ENCODE measurements at regions not wholly inside any gene's neighbourhood (a gene's known extent, or its start where the extent isn't known, plus 50 kb on each side); places are given as distances from the start of the nearest gene placed in this dataset.

DNA sequence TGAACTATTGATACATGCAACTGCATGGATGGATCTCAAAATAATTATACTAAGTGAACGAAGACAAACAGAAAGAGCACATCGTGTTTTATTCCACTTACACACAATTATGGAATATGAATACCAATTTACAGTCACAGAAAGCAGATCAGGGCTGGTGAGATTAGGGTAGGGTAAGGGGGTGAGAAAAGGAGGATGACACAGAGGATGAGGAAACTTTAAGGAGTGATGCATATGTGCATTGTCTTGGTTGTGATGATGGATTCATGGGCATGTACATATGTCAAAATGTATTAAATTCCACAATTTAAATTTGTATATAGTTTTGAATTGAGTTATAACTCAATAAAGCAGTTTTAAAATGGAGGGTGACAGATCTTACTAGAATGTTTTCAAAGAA, 548.9 kb downstream of the PYDC2 start:
- no peak for FAIRE-seq
- DNase-seq (ENCODE audit: insufficient read length, low spot score), result no peak
- TF ChIP-seq, protein P1, sequence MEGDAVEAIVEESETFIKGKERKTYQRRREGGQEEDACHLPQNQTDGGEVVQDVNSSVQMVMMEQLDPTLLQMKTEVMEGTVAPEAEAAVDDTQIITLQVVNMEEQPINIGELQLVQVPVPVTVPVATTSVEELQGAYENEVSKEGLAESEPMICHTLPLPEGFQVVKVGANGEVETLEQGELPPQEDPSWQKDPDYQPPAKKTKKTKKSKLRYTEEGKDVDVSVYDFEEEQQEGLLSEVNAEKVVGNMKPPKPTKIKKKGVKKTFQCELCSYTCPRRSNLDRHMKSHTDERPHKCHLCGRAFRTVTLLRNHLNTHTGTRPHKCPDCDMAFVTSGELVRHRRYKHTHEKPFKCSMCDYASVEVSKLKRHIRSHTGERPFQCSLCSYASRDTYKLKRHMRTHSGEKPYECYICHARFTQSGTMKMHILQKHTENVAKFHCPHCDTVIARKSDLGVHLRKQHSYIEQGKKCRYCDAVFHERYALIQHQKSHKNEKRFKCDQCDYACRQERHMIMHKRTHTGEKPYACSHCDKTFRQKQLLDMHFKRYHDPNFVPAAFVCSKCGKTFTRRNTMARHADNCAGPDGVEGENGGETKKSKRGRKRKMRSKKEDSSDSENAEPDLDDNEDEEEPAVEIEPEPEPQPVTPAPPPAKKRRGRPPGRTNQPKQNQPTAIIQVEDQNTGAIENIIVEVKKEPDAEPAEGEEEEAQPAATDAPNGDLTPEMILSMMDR (IDR thresholded peaks at IDR 0.05; ENCODE audit: insufficient read depth, missing control alignments), result no peak

- DNase-seq (ENCODE audit: insufficient read length, low spot score) (no peak), FAIRE-seq (no peak)
- TF ChIP-seq, protein P1 (IDR thresholded peaks at IDR 0.05; ENCODE audit: insufficient read depth, missing control alignments), result no peak
Measured at GRCh38 chr3:192010490-192010889, 549.5 kb downstream of the PYDC2 start.

DNA sequence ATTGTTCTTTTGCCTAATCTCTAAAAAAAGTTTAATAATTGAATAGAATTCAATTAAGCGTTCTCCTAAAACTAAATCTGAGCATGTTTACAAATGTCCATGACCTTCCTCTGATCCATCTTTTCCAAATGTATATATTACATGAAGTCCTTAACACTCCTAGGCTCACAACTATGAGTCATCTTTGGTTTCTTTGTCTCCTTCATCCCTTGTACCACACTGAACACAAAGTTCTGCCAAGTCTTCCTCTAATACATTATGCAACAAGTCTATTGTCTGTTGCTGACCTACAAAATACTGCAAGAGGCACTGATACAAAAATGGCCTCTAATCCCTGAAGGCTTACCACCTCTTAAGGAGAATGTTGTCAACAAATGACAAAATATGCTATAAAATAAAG, 550.2 kb downstream of the PYDC2 start:
- FAIRE-seq (no peak), DNase-seq (ENCODE audit: insufficient read length, low spot score) (no peak)
- TF ChIP-seq, protein P1 (IDR thresholded peaks at IDR 0.05; ENCODE audit: insufficient read depth, missing control alignments), result no peak

GRCh38 chr3:192013110-192013509, 552.1 kb downstream of the PYDC2 start:
- TF ChIP-seq, protein P1 (IDR thresholded peaks at IDR 0.05; ENCODE audit: insufficient read depth, missing control alignments), result no peak
- FAIRE-seq (no peak), DNase-seq (ENCODE audit: insufficient read length, low spot score) (no peak)

DNA sequence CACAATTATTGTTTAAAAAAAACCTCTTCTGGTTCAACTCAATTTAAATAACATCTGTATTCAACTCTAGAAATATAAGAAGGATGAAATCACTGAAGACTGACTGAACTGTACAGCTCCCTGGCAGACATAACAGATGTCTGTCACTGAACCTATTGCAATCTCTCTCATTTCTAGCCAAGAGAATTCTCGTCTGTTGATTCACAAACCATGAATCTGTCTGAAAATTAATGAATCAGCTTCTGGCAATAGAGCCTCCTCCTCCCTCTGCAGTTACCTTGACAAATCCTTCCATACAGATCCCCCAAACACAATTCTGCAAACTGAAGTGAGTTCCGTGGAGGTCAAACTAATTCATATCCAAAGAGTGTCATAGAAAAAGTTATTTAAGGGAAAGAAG, 561.4 kb downstream of the PYDC2 start:
- TF ChIP-seq, protein P1 (IDR thresholded peaks at IDR 0.05; ENCODE audit: insufficient read depth, missing control alignments), result no peak
- no peak for DNase-seq (ENCODE audit: insufficient read length, low spot score)
- no peak for FAIRE-seq

DNA sequence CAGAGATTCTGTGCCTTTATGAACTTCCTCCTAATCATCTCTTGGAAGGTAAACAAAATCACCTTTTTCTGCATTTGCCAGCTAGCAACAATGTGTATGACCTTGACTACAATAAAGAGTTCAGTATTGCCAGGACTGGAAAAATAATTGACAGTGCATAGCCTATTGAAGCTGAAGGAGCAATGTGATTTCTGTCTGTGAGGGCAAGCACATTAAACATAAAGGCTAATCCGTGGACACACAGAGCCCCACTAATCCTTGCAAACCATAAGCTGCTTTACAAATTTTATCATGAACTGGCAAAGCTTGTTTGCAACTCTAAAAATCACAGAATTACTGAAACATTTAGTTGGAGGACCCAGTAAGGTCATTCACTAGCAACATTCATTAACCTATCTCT, 563.8 kb downstream of the PYDC2 start:
- FAIRE-seq (peak; percentile 96), DNase-seq (ENCODE audit: insufficient read length, low spot score) (no peak)
- TF ChIP-seq, protein P1 (IDR thresholded peaks at IDR 0.05; ENCODE audit: insufficient read depth, missing control alignments), result no peak

GRCh38 chr3:192026661-192027060, 565.7 kb downstream of the PYDC2 start:
- FAIRE-seq, result peak; percentile 38

More at GRCh38 chr3:192026661-192027060, 565.7 kb downstream of the PYDC2 start:
- TF ChIP-seq, protein P1 (IDR thresholded peaks at IDR 0.05; ENCODE audit: insufficient read depth, missing control alignments), result no peak
- DNase-seq (ENCODE audit: insufficient read length, low spot score), result no peak

Measured in D721Med (cell line).